Fibroblast of skin of left biceps (primary cell): ENCODE measurements at regions not wholly inside any gene's neighbourhood (a gene's known extent, or its start where the extent isn't known, plus 50 kb on each side); places are given as distances from the start of the nearest gene placed in this dataset.
"Not testable (repeated sequence)": the region's sequence is repeated elsewhere in the genome, so short reads cannot be mapped to it uniquely, and the experiment has no call there.

Experiments
- DNase-seq, 2 experiments: peaks; one replicate each; pipeline ENCODE4 v3.0.0-alpha.2; 2013; ENCODE audit warnings: low read depth in 2 of 2

GRCh38 chr3:11712646-11713045 lies 68.9 kb upstream of the VGLL4 start:
- no peak for DNase-seq

GRCh38 chr3:11711876-11712275 lies 68.2 kb upstream of the VGLL4 start:
- no peak for DNase-seq

- DNase-seq: no peak
Measured at GRCh38 chr3:11709782-11710181, 66.1 kb upstream of the VGLL4 start.

- not testable (repeated sequence) for DNase-seq
Measured at GRCh38 chr3:11707084-11707483, 63.4 kb upstream of the VGLL4 start.

- no peak for DNase-seq
Measured at GRCh38 chr3:11706604-11707003, 62.9 kb upstream of the VGLL4 start.

- no peak for DNase-seq
Measured at GRCh38 chr3:11705049-11705448, 61.3 kb upstream of the VGLL4 start.

GRCh38 chr3:11703146-11703545 lies 59.4 kb upstream of the VGLL4 start:
- DNase-seq: no peak

GRCh38 chr3:11699083-11699427 lies 55.3 kb upstream of the VGLL4 start:
- peak; percentile 76 to 85 for DNase-seq

- DNase-seq: no peak
Measured at GRCh38 chr3:11698326-11699082, 54.8 kb upstream of the VGLL4 start.

GRCh38 chr3:11697701-11698100 lies 54.0 kb upstream of the VGLL4 start:
- DNase-seq: no peak

- no peak for DNase-seq
Measured at GRCh38 chr3:11696054-11696453, 52.3 kb upstream of the VGLL4 start.
